MM.1S (cell line): ENCODE measurements at regions not wholly inside any gene's neighbourhood (a gene's known extent, or its start where the extent isn't known, plus 50 kb on each side); places are given as distances from the start of the nearest gene placed in this dataset.

ENCODE experiments used
- DNase-seq: peaks from one replicate; pipeline ENCODE4 v3.0.0-alpha.2; 2015
- H2AFZ ChIP-seq: fragments of 300-600 bp; sonication (generic); 2 replicates; pipeline ENCODE4 v1.6.0; 2016; ENCODE audit warnings: antibody characterized with exemption, low read length
- H3F3A ChIP-seq: fragments of 300-600 bp; sonication (generic); 2 replicates; pipeline ENCODE4 v1.6.1; 2016; ENCODE audit warnings: mild to moderate bottlenecking, antibody characterized with exemption, low read length, moderate library complexity, mixed read lengths; ENCODE audit not compliant: insufficient read depth
- H3K27ac ChIP-seq: fragments of 300-600 bp; sonication (generic); 2 replicates; pipeline ENCODE4 v1.5.1; 2016; ENCODE audit warnings: mild to moderate bottlenecking, low read length
- H3K27me3 ChIP-seq: fragments of 300-600 bp; sonication (generic); replicated peaks from 2 replicates; pipeline ENCODE4 v1.6.0; 2016; ENCODE audit warnings: low read length; ENCODE audit not compliant: insufficient read depth
- H3K36me3 ChIP-seq: fragments of 300-600 bp; sonication (generic); replicated peaks from 2 replicates; pipeline ENCODE4 v1.6.1; 2016; ENCODE audit warnings: mild to moderate bottlenecking, low read length, mixed read lengths; ENCODE audit not compliant: insufficient read depth
- H3K4me1 ChIP-seq: fragments of 300-600 bp; sonication (generic); 2 replicates; pipeline ENCODE4 v1.6.1; 2016; ENCODE audit warnings: low read length, mixed read lengths
- H3K4me2 ChIP-seq: fragments of 300-600 bp; sonication (generic); 2 replicates; pipeline ENCODE4 v1.6.0; 2016; ENCODE audit warnings: low read depth, low read length
- H3K4me3 ChIP-seq: fragments of 300-600 bp; sonication (generic); 2 replicates; pipeline ENCODE4 v1.5.1; 2016; ENCODE audit warnings: low read length, mixed read lengths
- H3K79me2 ChIP-seq: fragments of 300-600 bp; sonication (generic); 2 replicates; pipeline ENCODE4 v1.6.1; 2016; ENCODE audit warnings: mixed run types, low read length, mixed read lengths
- H3K9ac ChIP-seq: fragments of 300-600 bp; sonication (generic); 2 replicates; pipeline ENCODE4 v1.6.1; 2016; ENCODE audit warnings: low read length, mixed read lengths
- H3K9me2 ChIP-seq: fragments of 300-600 bp; sonication (generic); replicated peaks from 2 replicates; pipeline ENCODE4 v1.6.1; 2016; ENCODE audit warnings: mild to moderate bottlenecking, low read length, mixed read lengths; ENCODE audit not compliant: insufficient read depth
- H3K9me3 ChIP-seq: fragments of 300-600 bp; sonication (generic); replicated peaks from 2 replicates; pipeline ENCODE4 v1.6.1; 2016; ENCODE audit warnings: mild to moderate bottlenecking, low read length, mixed read lengths; ENCODE audit not compliant: insufficient read depth
- H4K20me1 ChIP-seq: fragments of 300-600 bp; sonication (generic); 2 replicates; pipeline ENCODE4 v1.6.1; 2016; ENCODE audit warnings: mild to moderate bottlenecking, low read length, moderate library complexity, mixed read lengths; ENCODE audit not compliant: insufficient read depth
- EZH2 ChIP-seq: fragments of 300-600 bp; sonication (generic); optimal IDR thresholded peaks from 2 replicates; pipeline ENCODE3; 2017; ENCODE audit warnings: low read depth, mild to moderate bottlenecking, antibody characterized with exemption, low read length, mixed read lengths
- EZH2phosphoT487 ChIP-seq: fragments of 300-600 bp; sonication (generic); IDR thresholded peaks from 2 replicates; pipeline ENCODE4 v1.6.1; 2018; ENCODE audit warnings: antibody characterized with exemption, low read length
- TF ChIP-seq, protein P1 (sequence below): fragments of 300-600 bp; sonication (generic); IDR thresholded peaks from 2 replicates; pipeline ENCODE4 v1.5.1; 2016; ENCODE audit warnings: antibody characterized with exemption, low read length, mixed read lengths

DNA sequence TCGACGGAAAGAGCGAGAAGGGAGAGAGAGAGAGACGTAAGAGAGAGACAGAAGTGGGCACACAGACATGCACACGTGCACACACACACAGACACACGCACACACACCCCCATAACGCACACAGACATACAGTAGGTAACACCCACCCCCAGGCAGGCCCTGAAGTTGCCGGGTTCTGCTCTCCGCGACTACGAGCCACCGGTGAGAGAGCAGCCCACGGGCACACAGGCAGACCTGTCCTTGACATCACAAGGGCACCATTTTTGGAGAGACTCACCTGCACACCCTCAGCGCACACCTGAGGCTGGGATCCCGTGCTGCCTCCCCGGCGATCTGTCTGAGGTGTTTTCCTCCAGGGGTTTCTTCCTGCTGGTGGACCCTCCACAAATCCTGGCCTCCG is 1171.0 kb upstream of the PCDH10 start:
- no peaks in the 10 kb centered on the region for H3K9me2 ChIP-seq
- no peak overlapping the region for H3K4me3 ChIP-seq
- H3K9me3 ChIP-seq: no peaks in the 10 kb centered on the region
- TF ChIP-seq EZH2phosphoT487 (no peak), EZH2 (no peak)
- TF ChIP-seq, protein P1, sequence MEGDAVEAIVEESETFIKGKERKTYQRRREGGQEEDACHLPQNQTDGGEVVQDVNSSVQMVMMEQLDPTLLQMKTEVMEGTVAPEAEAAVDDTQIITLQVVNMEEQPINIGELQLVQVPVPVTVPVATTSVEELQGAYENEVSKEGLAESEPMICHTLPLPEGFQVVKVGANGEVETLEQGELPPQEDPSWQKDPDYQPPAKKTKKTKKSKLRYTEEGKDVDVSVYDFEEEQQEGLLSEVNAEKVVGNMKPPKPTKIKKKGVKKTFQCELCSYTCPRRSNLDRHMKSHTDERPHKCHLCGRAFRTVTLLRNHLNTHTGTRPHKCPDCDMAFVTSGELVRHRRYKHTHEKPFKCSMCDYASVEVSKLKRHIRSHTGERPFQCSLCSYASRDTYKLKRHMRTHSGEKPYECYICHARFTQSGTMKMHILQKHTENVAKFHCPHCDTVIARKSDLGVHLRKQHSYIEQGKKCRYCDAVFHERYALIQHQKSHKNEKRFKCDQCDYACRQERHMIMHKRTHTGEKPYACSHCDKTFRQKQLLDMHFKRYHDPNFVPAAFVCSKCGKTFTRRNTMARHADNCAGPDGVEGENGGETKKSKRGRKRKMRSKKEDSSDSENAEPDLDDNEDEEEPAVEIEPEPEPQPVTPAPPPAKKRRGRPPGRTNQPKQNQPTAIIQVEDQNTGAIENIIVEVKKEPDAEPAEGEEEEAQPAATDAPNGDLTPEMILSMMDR: no peak
- H4K20me1 ChIP-seq: no peaks in the 10 kb centered on the region
- H3K27me3 ChIP-seq: no peaks in the 10 kb centered on the region
- H3K4me1 ChIP-seq: no peaks in the 10 kb centered on the region
- H3K36me3 ChIP-seq: no peaks in the 10 kb centered on the region
- H3K9ac ChIP-seq: no peak overlapping the region
- no peak overlapping the region for H2AFZ ChIP-seq
- no peak for DNase-seq
- no peak overlapping the region for H3K27ac ChIP-seq
- H3K79me2 ChIP-seq: no peaks in the 10 kb centered on the region
- no peak overlapping the region for H3K4me2 ChIP-seq
- no peaks in the 10 kb centered on the region for H3F3A ChIP-seq

DNA sequence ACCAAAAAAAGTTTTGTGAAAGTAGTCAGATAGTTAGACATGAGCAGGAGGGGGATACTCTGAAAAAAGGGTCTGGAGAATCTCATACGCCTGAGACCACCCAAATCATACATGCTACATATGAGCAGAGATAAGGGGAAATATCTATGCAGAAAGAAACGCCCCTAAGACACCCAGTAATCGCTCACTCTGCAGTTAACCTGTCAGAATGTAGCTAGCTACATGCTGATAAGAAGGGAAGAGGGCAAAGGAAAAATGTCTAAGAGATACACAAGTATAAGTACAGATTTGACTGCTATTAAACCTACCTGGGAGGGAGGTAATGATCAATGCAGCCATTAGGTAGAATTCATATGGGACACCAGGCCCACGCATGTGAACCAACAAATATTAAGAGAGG is 1159.5 kb upstream of the PCDH10 start:
- Histone ChIP-seq H3K9me3 (no peaks in the 10 kb centered on the region), H3K27ac (no peak overlapping the region), H4K20me1 (no peaks in the 10 kb centered on the region), H3K9me2 (no peaks in the 10 kb centered on the region), H3K4me3 (no peak overlapping the region), H3K4me2 (no peak overlapping the region), H3F3A (no peaks in the 10 kb centered on the region), H2AFZ (no peak overlapping the region), H3K9ac (no peak overlapping the region), H3K27me3 (no peaks in the 10 kb centered on the region), H3K36me3 (no peaks in the 10 kb centered on the region), H3K4me1 (no peaks in the 10 kb centered on the region), H3K79me2 (no peaks in the 10 kb centered on the region)
- no peak for DNase-seq
- no peak for TF ChIP-seq EZH2phosphoT487
- no peak for TF ChIP-seq EZH2

DNA sequence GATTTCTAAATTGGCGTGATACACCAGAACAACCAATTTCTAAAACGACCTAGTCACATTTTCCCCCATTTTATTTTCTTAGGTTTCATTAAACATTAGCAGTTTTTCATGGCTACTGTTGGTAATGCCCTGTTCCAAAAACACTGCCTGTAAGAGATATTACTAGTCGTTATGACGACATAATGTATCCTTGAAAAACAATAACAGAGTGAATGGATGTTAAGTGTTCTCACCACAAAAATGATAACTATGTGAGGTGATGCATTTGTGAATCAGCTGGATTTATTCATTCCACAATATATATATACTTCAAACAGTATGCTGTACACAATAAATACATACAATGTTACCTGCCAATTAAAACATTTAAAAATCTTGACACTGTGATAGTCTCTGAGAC is 1147.6 kb upstream of the PCDH10 start:
- H3K9me2 ChIP-seq: no peaks in the 10 kb centered on the region
- H3K4me2 ChIP-seq: no peak overlapping the region
- TF ChIP-seq, protein P1: no peak
- TF ChIP-seq EZH2 (no peak), EZH2phosphoT487 (no peak)
- H3K4me3 ChIP-seq: no peak overlapping the region
- H3K79me2 ChIP-seq: no peaks in the 10 kb centered on the region
- DNase-seq: no peak
- no peaks in the 10 kb centered on the region for H3K4me1 ChIP-seq
- no peaks in the 10 kb centered on the region for H4K20me1 ChIP-seq
- H3K27ac ChIP-seq: no peak overlapping the region
- no peak overlapping the region for H3K9ac ChIP-seq
- H3F3A ChIP-seq: no peaks in the 10 kb centered on the region
- no peak overlapping the region for H2AFZ ChIP-seq
- H3K9me3 ChIP-seq: no peaks in the 10 kb centered on the region
- H3K27me3 ChIP-seq: no peaks in the 10 kb centered on the region
- H3K36me3 ChIP-seq: no peaks in the 10 kb centered on the region

DNA sequence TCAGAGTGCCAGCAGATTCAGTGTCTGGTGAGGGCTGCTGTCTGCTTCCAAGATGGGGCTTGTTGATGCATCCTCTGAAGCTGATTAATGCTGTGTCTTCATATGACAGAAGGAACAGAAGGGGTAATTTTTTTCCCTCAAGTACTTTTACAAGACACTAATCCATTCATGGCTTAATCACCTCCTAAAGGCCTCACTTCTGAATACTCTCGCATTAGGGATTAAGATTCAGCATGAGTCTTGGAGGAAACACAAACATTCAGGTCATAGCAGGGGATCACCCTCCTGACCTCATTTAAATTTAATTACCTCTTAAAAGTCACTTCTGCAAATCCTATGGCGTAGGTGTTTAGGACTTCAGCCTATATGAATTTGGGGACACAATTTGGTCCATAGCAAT is 1145.5 kb upstream of the PCDH10 start:
- no peak overlapping the region for H3K27ac ChIP-seq
- no peaks in the 10 kb centered on the region for H4K20me1 ChIP-seq
- no peaks in the 10 kb centered on the region for H3F3A ChIP-seq
- DNase-seq: no peak
- TF ChIP-seq, protein P1: no peak
- TF ChIP-seq EZH2 (no peak), EZH2phosphoT487 (no peak)
- no peaks in the 10 kb centered on the region for H3K36me3 ChIP-seq
- no peak overlapping the region for H2AFZ ChIP-seq
- H3K9me3 ChIP-seq: no peaks in the 10 kb centered on the region
- H3K9me2 ChIP-seq: no peaks in the 10 kb centered on the region
- no peaks in the 10 kb centered on the region for H3K4me1 ChIP-seq
- H3K4me2 ChIP-seq: no peak overlapping the region
- no peak overlapping the region for H3K4me3 ChIP-seq
- H3K27me3 ChIP-seq: no peaks in the 10 kb centered on the region
- H3K9ac ChIP-seq: no peak overlapping the region
- H3K79me2 ChIP-seq: no peaks in the 10 kb centered on the region
